GM10248 (cell line): ENCODE measurements at regions not wholly inside any gene's neighbourhood (a gene's known extent, or its start where the extent isn't known, plus 50 kb on each side); places are given as distances from the start of the nearest gene placed in this dataset.

Experiments
- CTCF ChIA-PET: fragments of 300-600 bp; sonication (Branson Sonifier 250); formaldehyde crosslinking; extraction: SDS; loops from one replicate; lab custom pipeline; 2021; ENCODE audit warnings: antibody characterized with exemption; lab: Yijun Ruan, JAX
- POLR2A ChIA-PET: fragments of 350-650 bp; sonication (Branson Sonifier 250); formaldehyde crosslinking; extraction: SDS; loops from one replicate; lab custom pipeline; 2020; ENCODE audit warnings: antibody characterized with exemption; lab: Yijun Ruan, JAX
- DNase-seq: peaks from one replicate; pipeline ENCODE4 v3.0.0; 2012; ENCODE audit errors: extremely low spot score
- TF ChIP-seq, protein P1 (sequence below): IDR thresholded peaks from 2 replicates; pipeline ENCODE4 v1.5.1; 2012; ENCODE audit warnings: mild to moderate bottlenecking, low read depth; ENCODE audit errors: extremely low read depth, missing control alignments, control extremely low read depth

- TF ChIP-seq, protein P1, sequence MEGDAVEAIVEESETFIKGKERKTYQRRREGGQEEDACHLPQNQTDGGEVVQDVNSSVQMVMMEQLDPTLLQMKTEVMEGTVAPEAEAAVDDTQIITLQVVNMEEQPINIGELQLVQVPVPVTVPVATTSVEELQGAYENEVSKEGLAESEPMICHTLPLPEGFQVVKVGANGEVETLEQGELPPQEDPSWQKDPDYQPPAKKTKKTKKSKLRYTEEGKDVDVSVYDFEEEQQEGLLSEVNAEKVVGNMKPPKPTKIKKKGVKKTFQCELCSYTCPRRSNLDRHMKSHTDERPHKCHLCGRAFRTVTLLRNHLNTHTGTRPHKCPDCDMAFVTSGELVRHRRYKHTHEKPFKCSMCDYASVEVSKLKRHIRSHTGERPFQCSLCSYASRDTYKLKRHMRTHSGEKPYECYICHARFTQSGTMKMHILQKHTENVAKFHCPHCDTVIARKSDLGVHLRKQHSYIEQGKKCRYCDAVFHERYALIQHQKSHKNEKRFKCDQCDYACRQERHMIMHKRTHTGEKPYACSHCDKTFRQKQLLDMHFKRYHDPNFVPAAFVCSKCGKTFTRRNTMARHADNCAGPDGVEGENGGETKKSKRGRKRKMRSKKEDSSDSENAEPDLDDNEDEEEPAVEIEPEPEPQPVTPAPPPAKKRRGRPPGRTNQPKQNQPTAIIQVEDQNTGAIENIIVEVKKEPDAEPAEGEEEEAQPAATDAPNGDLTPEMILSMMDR = no peak
- POLR2A ChIA-PET = no interaction called here
- CTCF ChIA-PET = no interaction called here
- DNase-seq = no peak
Observed at GRCh38 chr10:45553613-45554012, 119.0 kb downstream of the ZFAND4 start.

DNA sequence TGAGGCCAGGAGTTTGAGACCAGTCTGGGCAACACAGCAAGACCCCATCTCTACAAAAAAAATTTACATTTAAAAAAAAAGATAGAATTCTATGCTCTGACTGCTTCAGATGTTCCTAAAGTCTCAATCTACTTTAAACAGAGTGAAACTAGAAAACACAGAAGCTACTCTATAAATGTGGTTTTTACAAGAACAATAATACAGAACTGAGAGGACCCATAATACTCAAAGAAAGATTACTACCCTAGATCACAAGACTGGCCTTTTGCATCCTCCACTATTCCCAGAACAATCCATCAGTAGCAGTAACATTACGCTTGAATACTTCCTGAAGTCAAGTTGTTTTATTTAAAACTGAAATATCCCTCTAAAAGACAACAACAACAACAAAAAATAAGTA, 119.4 kb downstream of the ZFAND4 start:
- ChIA-PET POLR2A (no interaction called here), CTCF (no interaction called here)
- TF ChIP-seq, protein P1 = no peak
- DNase-seq = no peak

DNA sequence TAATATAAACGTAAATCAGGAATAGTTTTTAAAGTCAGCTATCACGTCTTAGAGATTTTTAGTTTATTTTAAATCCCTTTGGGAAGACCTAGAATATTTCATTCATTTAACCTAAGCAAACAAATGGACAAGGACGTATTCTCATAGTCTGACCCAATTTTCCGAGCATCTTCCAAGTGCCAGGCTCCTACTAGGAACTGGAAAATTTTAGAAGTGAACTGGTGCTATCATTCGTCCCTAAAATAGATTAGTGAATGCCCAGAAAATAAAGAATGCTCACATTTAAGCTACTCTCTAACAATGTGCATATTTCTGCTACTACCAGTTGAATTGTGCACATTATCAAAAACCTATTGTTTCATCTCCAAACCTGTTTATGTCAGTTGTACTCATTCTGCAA, 120.1 kb downstream of the ZFAND4 start:
- TF ChIP-seq, protein P1 = no peak
- CTCF ChIA-PET = no interaction called here
- POLR2A ChIA-PET = no interaction called here
- DNase-seq = no peak

- ChIA-PET POLR2A (no interaction called here), CTCF (no interaction called here)
- DNase-seq = no peak
- TF ChIP-seq, protein P1 = no peak
Observed at GRCh38 chr10:45550903-45551786, 121.4 kb downstream of the ZFAND4 start.

DNA sequence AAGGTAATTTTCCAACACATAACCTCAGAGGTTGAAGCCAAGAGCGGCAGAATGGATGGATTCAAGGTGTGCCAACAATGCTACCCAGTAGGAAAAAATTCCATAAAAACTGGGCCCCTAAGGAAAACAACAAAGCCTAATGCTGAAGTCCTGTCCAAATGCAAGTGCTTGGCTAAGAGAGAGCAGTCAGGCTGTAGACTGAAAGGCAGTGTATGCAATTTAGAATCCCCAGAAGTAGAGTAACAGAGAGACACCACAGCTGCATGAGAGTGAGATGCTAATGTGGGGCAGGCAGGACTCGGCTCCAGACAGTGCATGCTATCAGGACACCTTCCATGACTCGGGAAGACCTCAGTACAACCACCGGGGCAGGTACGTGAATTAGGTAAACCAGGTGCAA, 124.5 kb downstream of the ZFAND4 start:
- DNase-seq = no peak
- TF ChIP-seq, protein P1 = no peak
- ChIA-PET POLR2A (no interaction called here), CTCF (no interaction called here)

DNA sequence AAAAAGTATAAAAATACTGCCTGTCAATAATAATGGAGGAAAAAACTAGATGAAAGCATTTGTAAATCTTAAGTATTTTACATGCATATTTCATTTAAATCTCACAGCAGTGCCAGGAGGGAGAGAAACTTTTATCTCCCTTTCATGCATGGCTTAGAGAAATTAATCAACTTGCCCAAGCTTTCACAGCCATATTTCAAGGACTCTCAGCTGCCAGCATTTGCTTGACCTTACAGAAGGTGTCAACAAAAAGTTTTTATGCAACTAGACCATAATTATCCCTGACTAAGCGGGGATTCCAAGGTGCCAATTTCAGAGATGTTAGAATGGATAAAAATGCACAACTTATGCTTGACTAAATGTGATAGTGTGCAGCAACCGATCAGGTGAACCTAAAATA, 125.4 kb downstream of the ZFAND4 start:
- ChIA-PET POLR2A (no interaction called here), CTCF (no interaction called here)
- DNase-seq = no peak
- TF ChIP-seq, protein P1 = no peak
